NB4 (cell line): ENCODE measurements at regions not wholly inside any gene's neighbourhood (a gene's known extent, or its start where the extent isn't known, plus 50 kb on each side); places are given as distances from the start of the nearest gene placed in this dataset.
A peak's percentile ranks its signal among the peaks of the same experiment; 100 is the strongest.

Experiments
- DNase-seq: peaks from one replicate; pipeline ENCODE4 v3.0.0; 2010; ENCODE audit warnings: low read depth
- H3K4me3 ChIP-seq: one replicate; pipeline ENCODE4 v1.5.1; 2011; ENCODE audit warnings: mild to moderate bottlenecking, low read depth, low read length, moderate library complexity
- MYC ChIP-seq: IDR thresholded peaks from 2 replicates; pipeline ENCODE4 v1.6.1; 2011; ENCODE audit warnings: low read depth, low read length
- POLR2A ChIP-seq: IDR thresholded peaks from 2 replicates; pipeline ENCODE4 v1.6.1; 2011; ENCODE audit warnings: mild to moderate bottlenecking; ENCODE audit not compliant: insufficient read length; ENCODE audit errors: extremely low read depth
- TF ChIP-seq, protein P1 (sequence below): IDR thresholded peaks from 2 replicates; pipeline ENCODE4 v1.6.1; 2011; ENCODE audit warnings: low read depth, low read length
- TF ChIP-seq, protein P2 (sequence below): IDR thresholded peaks from one replicate; pipeline ENCODE4 v1.5.1; 2012; ENCODE audit warnings: low read depth, low read length

DNA sequence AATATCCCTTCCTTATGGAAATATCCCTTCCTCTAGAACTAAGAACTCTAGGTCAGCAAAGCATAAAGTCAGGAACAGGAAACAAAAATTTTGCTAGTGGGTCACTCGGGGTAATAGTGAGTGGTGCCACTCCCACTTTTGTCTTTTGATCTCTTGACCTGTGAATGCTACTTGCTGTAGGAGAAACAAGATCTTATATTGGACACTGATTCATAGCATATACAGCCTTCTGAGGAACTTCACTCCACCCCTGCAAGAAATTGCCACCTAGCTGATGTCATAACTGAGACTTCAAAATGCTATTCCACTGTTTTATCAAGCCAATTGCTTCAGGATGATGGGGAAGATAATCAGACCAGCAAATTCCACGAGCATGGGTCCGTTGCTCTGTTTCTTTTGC is 53.3 kb upstream of the PRSS3 start:
- H3K4me3 ChIP-seq, result no peak overlapping the region
- no peak for DNase-seq
- TF ChIP-seq, protein P1, sequence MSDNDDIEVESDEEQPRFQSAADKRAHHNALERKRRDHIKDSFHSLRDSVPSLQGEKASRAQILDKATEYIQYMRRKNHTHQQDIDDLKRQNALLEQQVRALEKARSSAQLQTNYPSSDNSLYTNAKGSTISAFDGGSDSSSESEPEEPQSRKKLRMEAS, result no peak
- TF ChIP-seq MYC (no peak), POLR2A (no peak)
- TF ChIP-seq, protein P2, sequence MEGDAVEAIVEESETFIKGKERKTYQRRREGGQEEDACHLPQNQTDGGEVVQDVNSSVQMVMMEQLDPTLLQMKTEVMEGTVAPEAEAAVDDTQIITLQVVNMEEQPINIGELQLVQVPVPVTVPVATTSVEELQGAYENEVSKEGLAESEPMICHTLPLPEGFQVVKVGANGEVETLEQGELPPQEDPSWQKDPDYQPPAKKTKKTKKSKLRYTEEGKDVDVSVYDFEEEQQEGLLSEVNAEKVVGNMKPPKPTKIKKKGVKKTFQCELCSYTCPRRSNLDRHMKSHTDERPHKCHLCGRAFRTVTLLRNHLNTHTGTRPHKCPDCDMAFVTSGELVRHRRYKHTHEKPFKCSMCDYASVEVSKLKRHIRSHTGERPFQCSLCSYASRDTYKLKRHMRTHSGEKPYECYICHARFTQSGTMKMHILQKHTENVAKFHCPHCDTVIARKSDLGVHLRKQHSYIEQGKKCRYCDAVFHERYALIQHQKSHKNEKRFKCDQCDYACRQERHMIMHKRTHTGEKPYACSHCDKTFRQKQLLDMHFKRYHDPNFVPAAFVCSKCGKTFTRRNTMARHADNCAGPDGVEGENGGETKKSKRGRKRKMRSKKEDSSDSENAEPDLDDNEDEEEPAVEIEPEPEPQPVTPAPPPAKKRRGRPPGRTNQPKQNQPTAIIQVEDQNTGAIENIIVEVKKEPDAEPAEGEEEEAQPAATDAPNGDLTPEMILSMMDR, result no peak

DNA sequence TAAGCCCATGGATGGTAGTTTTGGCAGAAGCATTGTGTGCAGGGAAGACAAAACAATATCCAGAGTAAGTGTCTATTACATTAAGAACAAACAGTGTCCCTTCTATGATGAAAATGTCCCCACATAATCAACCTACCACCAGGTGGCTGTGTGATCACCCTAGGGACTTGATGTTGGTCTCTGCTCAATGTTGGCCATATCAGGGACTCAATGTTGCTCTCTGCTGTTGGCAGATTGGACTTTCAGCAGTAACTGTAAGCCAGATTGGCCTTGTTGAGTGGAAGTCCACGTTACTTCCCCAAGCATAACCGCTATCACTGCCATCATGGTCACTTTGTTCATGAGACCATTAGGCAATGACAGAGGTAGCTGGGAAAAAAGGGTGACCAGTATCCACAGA is 52.8 kb upstream of the PRSS3 start:
- TF ChIP-seq MYC, result no peak
- TF ChIP-seq, protein P2, result peak; percentile 9
- H3K4me3 ChIP-seq, result no peak overlapping the region
- DNase-seq, result peak; percentile 40
